ENCODE measurements at regions not wholly inside any gene's neighbourhood (a gene's known extent, or its start where the extent isn't known, plus 50 kb on each side); places are given as distances from the start of the nearest gene placed in this dataset.

GRCh38 chr6:95819461-95819860, 196.3 kb upstream of the FUT9 start:
- TF ChIP-seq POLR2A (IDR thresholded peaks at IDR 0.05; ENCODE audit: low read length) (no peak), GATA1 (IDR thresholded peaks at IDR 0.05; ENCODE audit: low read depth, low read length) (no peak)
